Transverse colon (tissue), 4 donors: ENCODE measurements at regions not wholly inside any gene's neighbourhood (a gene's known extent, or its start where the extent isn't known, plus 50 kb on each side); places are given as distances from the start of the nearest gene placed in this dataset.

Source experiments
- DNase-seq: peaks from one replicate; pipeline ENCODE4 v3.0.0-alpha.2; 2019
- H3K27ac ChIP-seq, 4 donors: fragments of 200-600 bp; sonication (generic); 2 replicates each; pipeline ENCODE4 v1.5.1; 2016 to 2018; ENCODE audit warnings: inconsistent platforms in 4 of 4
- H3K27me3 ChIP-seq: fragments of 200-600 bp; sonication (generic); 2 replicates; pipeline ENCODE4 v1.5.1; 2017; ENCODE audit warnings: inconsistent platforms
- H3K36me3 ChIP-seq, 4 donors: fragments of 200-600 bp; sonication (generic); 2 replicates each; pipeline ENCODE4 v1.5.1; 2017 to 2019; ENCODE audit warnings: inconsistent platforms in 4 of 4
- H3K4me1 ChIP-seq, 4 donors: fragments of 200-600 bp; sonication (generic); 2 replicates each; pipeline ENCODE4 v1.5.1; 2017 to 2020; ENCODE audit warnings: inconsistent platforms in 4 of 4
- H3K4me3 ChIP-seq, 4 donors: fragments of 200-600 bp; sonication (generic); 1 replicate in 1 of 4; 2 replicates in 3 of 4; pipeline versions ENCODE4 v1.5.1 to v1.6.1; 2017 to 2019; ENCODE audit warnings: inconsistent platforms in 4 of 4
- H3K9me3 ChIP-seq, 2 donors: fragments of 200-600 bp; sonication (generic); 2 replicates each; pipeline ENCODE4 v1.5.1; 2017 to 2019; ENCODE audit warnings: inconsistent platforms in 2 of 2
- CTCF ChIP-seq, 5 experiments: fragments of 200-600 bp in 3 of 5; fragments of 450-650 bp in 2 of 5; sonication (generic) in 3 of 5; IDR thresholded peaks; 1 replicate in 2 of 5; 2 replicates in 3 of 5; pipeline ENCODE4 v1.5.1; 2016 to 2017; ENCODE audit warnings: antibody characterized with exemption in 5 of 5, inconsistent platforms in 3 of 5, mild to moderate bottlenecking in 2 of 5, moderate library complexity in 1 of 5
- EP300 ChIP-seq: sonication (generic); formaldehyde crosslinking; IDR thresholded peaks from one replicate; pipeline ENCODE4 v1.6.1; 2017; ENCODE audit warnings: antibody characterized with exemption, low read depth
- POLR2A ChIP-seq: fragments of 450-650 bp; IDR thresholded peaks from one replicate; pipeline ENCODE4 v1.6.1; 2016; ENCODE audit warnings: antibody characterized with exemption, mild to moderate bottlenecking, moderate library complexity
- POLR2AphosphoS5 ChIP-seq, 3 donors: sonication (generic); formaldehyde crosslinking; IDR thresholded peaks; one replicate each; pipeline ENCODE4 v1.6.1; 2016; ENCODE audit warnings: antibody characterized with exemption in 3 of 3
- WGBS, 2 donors: methylation state at CpG; one replicate each; pipeline ENCODE4 v1.1.5; 2018; ENCODE audit warnings: low coverage in 1 of 2; 5-methylcytosine and 5-hydroxymethylcytosine counted together
- in situ Hi-C, 4 donors: fragments of 200-750 bp; cut with MboI; loops; one replicate each; pipeline versions ENCODE4 v1.15.0 to v1.15.1; 2017; ENCODE audit warnings: low sequenced_read_pairs in 3 of 4, low pct_ligation_motif_present in 1 of 4, low pct_unique_long_range_greater_than_20kb in 1 of 4
- intact Hi-C: fragments of 100-400 bp; cut with DNase I; formaldehyde crosslinking; loops from one replicate; pipeline ENCODE4 v1.15.1; 2023; ENCODE audit warnings: low total_unique reads

- in situ Hi-C loops = no loop called here
- no peaks in the 10 kb centered on the region for H3K4me1 ChIP-seq
- H3K36me3 ChIP-seq = no peaks in the 10 kb centered on the region
- H3K27ac ChIP-seq = no peak overlapping the region
- H3K9me3 ChIP-seq = no peaks in the 10 kb centered on the region
- no peak for DNase-seq
- intact Hi-C loops = no loop called here
- H3K27me3 ChIP-seq = peaks cover 10% of the 10 kb centered on the region
- TF ChIP-seq POLR2A = no peak
- H3K4me3 ChIP-seq = no peak overlapping the region
- 56 to 58% methylated on average over 2 of the region's 2 CpGs for WGBS, 2 donors
These were observed 371.4 kb downstream of the NR2F2 start for GRCh38 chr15:96701877-96702276.

- no peak for DNase-seq
- Histone ChIP-seq H3K4me3 (no peak overlapping the region), H3K27me3 (peaks cover 10% of the 10 kb centered on the region), H3K27ac (no peak overlapping the region), H3K36me3 (no peaks in the 10 kb centered on the region), H3K4me1 (no peaks in the 10 kb centered on the region), H3K9me3 (no peaks in the 10 kb centered on the region)
- in situ Hi-C loops = no loop called here
- intact Hi-C loops = no loop called here
- TF ChIP-seq POLR2AphosphoS5 (IDR thresholded peaks at IDR 0.05) = no peak
- TF ChIP-seq CTCF (IDR thresholded peaks at IDR 0.05) = no peak
- TF ChIP-seq EP300 = no peak
- no peak for TF ChIP-seq POLR2A
- WGBS, 2 donors = 40 to 65% methylated on average over 3 to 4 of the region's 4 CpGs
These were observed 372.1 kb downstream of the NR2F2 start for GRCh38 chr15:96702589-96702988.

DNA sequence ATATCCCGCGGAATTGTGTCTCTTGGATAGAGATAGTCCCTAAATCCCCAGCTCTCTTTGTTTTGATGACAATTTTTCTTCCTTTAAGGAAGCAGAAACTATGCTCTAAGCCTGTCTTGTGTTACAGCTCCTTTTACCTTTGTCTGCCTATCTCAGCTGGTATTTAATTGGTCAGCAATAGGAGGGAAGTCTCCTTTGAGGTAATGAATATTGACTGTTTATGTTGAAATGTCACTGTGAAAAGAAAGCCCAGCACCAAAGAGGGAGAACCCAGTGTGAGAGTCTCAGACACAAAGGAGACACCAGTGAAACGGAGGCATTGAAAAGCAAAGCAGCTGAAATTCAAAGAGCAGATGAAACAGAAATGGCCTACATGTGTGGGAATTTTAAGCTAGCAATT lies 372.6 kb downstream of the NR2F2 start:
- H3K27ac ChIP-seq = no peak overlapping the region
- in situ Hi-C loops = no loop called here

DNA sequence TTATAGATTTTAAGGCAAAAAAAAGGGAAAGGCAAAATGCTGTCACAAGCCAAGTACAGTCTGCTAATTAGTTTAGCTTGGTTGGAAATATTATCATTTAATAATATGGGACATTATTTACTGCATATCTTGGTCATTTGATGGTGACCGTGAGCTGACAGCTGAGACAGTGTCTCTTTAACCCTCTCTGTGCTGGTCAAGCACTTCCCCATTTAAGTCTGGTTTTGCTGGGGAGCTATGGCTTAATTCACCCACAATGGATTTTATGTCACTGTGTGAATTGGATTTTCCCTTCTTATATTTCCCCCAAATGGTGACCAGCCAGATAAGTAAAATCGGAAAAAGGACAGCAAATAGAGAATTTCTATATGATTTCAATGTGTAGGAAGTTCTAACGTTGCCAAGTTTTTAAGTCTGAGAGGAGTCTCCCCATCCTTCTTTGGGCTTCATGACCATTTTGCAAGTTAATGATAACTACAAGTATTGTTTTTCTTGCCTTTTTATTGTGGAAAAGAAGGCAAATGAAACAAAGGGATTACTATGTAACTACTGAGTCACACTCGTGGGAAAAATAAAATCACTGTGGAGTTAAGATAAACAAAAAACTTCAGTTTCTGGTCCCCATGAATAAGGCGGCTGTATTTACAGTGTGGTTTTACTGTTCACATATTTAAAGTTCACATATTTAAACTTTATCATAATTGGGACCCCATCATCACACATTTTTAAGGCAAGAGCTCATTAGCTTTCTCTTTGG lies 373.5 kb downstream of the NR2F2 start:
- no peak for TF ChIP-seq CTCF (IDR thresholded peaks at IDR 0.05)
- TF ChIP-seq POLR2AphosphoS5 (IDR thresholded peaks at IDR 0.05) = no peak
- TF ChIP-seq EP300 = no peak
- TF ChIP-seq POLR2A = no peak
- Histone ChIP-seq H3K4me3 (no peak overlapping the region), H3K27ac (no peak overlapping the region), H3K4me1 (no peaks in the 10 kb centered on the region), H3K9me3 (no peaks in the 10 kb centered on the region), H3K36me3 (no peaks in the 10 kb centered on the region), H3K27me3 (peaks cover 10% of the 10 kb centered on the region)
- 49 to 56% methylated on average over 5 of the region's 5 CpGs for WGBS, 2 donors
- intact Hi-C loops = no loop called here
- in situ Hi-C loops = no loop called here
- DNase-seq = no peak

More for the DNA sequence above, 372.6 kb downstream of the NR2F2 start:
- DNase-seq = no peak
- no peaks in the 10 kb centered on the region for H3K4me1 ChIP-seq
- intact Hi-C loops = no loop called here
- H3K27me3 ChIP-seq = peaks cover 10% of the 10 kb centered on the region
- H3K9me3 ChIP-seq = no peaks in the 10 kb centered on the region
- 40 to 58% methylated on average over 3 of the region's 3 CpGs for WGBS, 2 donors
- no peaks in the 10 kb centered on the region for H3K36me3 ChIP-seq
- no peak overlapping the region for H3K4me3 ChIP-seq
- no peak for TF ChIP-seq EP300
- TF ChIP-seq POLR2AphosphoS5 (IDR thresholded peaks at IDR 0.05) = no peak
- no peak for TF ChIP-seq CTCF (IDR thresholded peaks at IDR 0.05)
- TF ChIP-seq POLR2A = no peak

GRCh38 chr15:96716075-96716474 lies 385.6 kb downstream of the NR2F2 start:
- H3K36me3 ChIP-seq = no peaks in the 10 kb centered on the region
- in situ Hi-C loops = no loop called here
- no peak overlapping the region for H3K4me3 ChIP-seq
- 66 to 71% methylated on average over 5 to 6 of the region's 6 CpGs for WGBS, 2 donors
- intact Hi-C loops = no loop called here
- no peak overlapping the region for H3K27ac ChIP-seq
- H3K27me3 ChIP-seq = no peaks in the 10 kb centered on the region
- TF ChIP-seq CTCF (IDR thresholded peaks at IDR 0.05) (no peak), EP300 (no peak), POLR2AphosphoS5 (IDR thresholded peaks at IDR 0.05) (no peak), POLR2A (no peak)
- H3K4me1 ChIP-seq = no peaks in the 10 kb centered on the region
- no peaks in the 10 kb centered on the region for H3K9me3 ChIP-seq
- no peak for DNase-seq
